ENCODE measurements at regions not wholly inside any gene's neighbourhood (a gene's known extent, or its start where the extent isn't known, plus 50 kb on each side); places are given as distances from the start of the nearest gene placed in this dataset.

DNA sequence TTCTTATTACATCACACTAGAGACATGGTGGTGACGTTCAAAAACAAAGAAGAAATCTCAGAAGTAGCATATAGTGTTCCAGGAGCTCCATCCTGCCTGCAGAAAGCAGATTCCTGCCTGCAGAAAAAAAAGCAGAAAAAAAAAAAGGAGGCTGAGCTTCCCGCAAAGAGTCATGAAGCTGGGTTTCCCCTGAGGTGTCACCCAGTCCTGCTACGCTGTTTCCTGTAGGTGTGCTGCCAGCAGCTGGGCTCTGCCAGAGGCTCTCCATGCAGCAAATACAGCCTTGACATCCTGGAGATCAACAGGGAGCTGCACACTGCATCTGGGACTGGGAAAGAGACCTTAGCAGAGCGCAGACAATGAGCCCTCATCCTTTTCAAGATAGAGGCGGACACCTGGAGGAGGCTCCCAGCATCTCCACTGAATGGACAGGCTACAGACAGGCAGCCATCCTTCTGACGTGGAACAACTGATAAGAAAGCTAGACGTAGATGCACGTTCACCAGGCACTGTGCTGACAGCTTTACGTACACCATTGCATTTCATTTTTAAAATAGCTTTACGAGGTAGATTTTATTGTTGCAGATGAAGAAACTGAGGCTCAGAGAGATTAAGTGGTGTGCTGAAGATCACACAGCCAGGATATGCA is 350.9 kb downstream of the FOXO1 start:
- ATAC-seq (peak; percentile 44; the same call in 1 of the 3 replicates), DNase-seq (ENCODE audit: low read depth, low spot score) (no peak), FAIRE-seq (no peak)
- ChIA-PET POLR2A (no interaction called here), SMC1A (ENCODE audit: uncharacterized antibody, unreplicated experiment) (interaction anchor here (1.0 kb wide), 1 partner anchor 14 kb away, joined by 3 read pairs; no protein-coding TSS in a partner anchor), RAD21 (ENCODE audit: unreplicated experiment) (no interaction called here), CTCF (interaction anchor here (0.8 kb wide), 1 partner anchor 13 kb away, joined by 3 read pairs; no protein-coding TSS in a partner anchor)
- no peak overlapping the region for H3K4me2 ChIP-seq (ENCODE audit: control insufficient read depth, insufficient read depth)
- H3K4me3 ChIP-seq, result no peak overlapping the region
- in situ Hi-C loops (cut with MboI), result no loop called here
- intact Hi-C loops (cut with micrococcal nuclease; ENCODE audit: unreplicated experiment), result no loop called here
- TF ChIP-seq SP1 (IDR thresholded peaks at IDR 0.05; ENCODE audit: low read depth, low read length) (no peak), ZNF384 (IDR thresholded peaks at IDR 0.05; ENCODE audit: borderline replicate concordance, low read depth, low read length) (peak; percentile 15; the same call in 1 of the 2 replicates)
- TF ChIP-seq, protein P1, sequence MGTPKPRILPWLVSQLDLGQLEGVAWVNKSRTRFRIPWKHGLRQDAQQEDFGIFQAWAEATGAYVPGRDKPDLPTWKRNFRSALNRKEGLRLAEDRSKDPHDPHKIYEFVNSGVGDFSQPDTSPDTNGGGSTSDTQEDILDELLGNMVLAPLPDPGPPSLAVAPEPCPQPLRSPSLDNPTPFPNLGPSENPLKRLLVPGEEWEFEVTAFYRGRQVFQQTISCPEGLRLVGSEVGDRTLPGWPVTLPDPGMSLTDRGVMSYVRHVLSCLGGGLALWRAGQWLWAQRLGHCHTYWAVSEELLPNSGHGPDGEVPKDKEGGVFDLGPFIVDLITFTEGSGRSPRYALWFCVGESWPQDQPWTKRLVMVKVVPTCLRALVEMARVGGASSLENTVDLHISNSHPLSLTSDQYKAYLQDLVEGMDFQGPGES (IDR thresholded peaks at IDR 0.05), result no peak
- H3K79me2 ChIP-seq (ENCODE audit: control insufficient read depth, insufficient read depth, low read length), result no peaks in the 10 kb centered on the region
- no peaks in the 10 kb centered on the region for H4K20me1 ChIP-seq (ENCODE audit: control insufficient read depth, insufficient read depth)
- no peaks in the 10 kb centered on the region; the same call in 1 of the 2 replicates for H3K4me1 ChIP-seq (ENCODE audit: control insufficient read depth, insufficient read depth, low read length)
- no peaks in the 10 kb centered on the region; a peak in 1 of 4 replicates for H3K27me3 ChIP-seq (replicated peaks in 1 of 2; ENCODE audit: control insufficient read depth in 2 of 2, insufficient read depth in 2 of 2, low read length in 1 of 2)
- WGBS (ENCODE audit: insufficient coverage, insufficient replicate concordance, low lambda C conversion rate, missing lambda C conversion rate), result 53% methylated on average over 10 of the region's 10 CpGs
- no peak overlapping the region for H3K9ac ChIP-seq (ENCODE audit: control insufficient read depth, insufficient read depth, low read length)
- H3K9me3 ChIP-seq (replicated peaks; ENCODE audit: control insufficient read depth, insufficient read depth, low read length), result no peaks in the 10 kb centered on the region
- H3K36me3 ChIP-seq (ENCODE audit: control insufficient read depth in 2 of 2, insufficient read depth in 2 of 2, low read length in 1 of 2), result no peaks in the 10 kb centered on the region
- BruUV-seq (replicated peaks), result no TSS peak
- H3K27ac ChIP-seq (ENCODE audit: control insufficient read depth, insufficient read depth), result no peak overlapping the region
- H2AFZ ChIP-seq (ENCODE audit: control insufficient read depth, low read depth, low read length), result no peak overlapping the region

DNA sequence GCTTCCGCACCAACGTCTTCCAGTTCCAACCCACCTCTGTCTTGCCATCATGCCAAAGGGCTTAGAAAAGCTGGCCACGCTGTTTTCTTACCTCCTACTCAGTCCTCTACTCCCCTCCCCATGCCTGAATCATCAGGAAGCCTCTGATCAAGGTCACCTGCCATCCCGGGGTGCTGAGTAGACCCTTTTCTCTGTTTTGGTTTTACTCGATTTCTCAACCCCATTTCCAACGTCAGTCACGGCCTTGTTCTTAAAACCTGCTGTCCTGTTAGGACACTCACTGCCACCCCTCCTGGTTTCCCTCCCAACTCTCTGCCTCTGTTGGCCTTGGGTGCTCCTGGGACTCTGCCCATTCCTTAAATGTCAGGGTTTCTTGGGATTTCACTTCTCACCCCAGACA is 350.1 kb downstream of the FOXO1 start:
- POLR2A ChIA-PET, result no interaction called here
- in situ Hi-C loops (cut with MboI), result no loop called here
- TF ChIP-seq MYB (IDR thresholded peaks at IDR 0.05; ENCODE audit: borderline replicate concordance, low read depth, low read length) (no peak), EGR1 (IDR thresholded peaks at IDR 0.05; ENCODE audit: borderline replicate concordance in 1 of 2, low read depth in 2 of 2, low read length in 2 of 2) (no peak), NRF1 (conservative IDR thresholded peaks at IDR 0.05; ENCODE audit: low read depth, low read length) (no peak), CHD2 (IDR thresholded peaks at IDR 0.05; ENCODE audit: borderline replicate concordance, low read depth, low read length) (no peak)
- TF ChIP-seq, protein P2, sequence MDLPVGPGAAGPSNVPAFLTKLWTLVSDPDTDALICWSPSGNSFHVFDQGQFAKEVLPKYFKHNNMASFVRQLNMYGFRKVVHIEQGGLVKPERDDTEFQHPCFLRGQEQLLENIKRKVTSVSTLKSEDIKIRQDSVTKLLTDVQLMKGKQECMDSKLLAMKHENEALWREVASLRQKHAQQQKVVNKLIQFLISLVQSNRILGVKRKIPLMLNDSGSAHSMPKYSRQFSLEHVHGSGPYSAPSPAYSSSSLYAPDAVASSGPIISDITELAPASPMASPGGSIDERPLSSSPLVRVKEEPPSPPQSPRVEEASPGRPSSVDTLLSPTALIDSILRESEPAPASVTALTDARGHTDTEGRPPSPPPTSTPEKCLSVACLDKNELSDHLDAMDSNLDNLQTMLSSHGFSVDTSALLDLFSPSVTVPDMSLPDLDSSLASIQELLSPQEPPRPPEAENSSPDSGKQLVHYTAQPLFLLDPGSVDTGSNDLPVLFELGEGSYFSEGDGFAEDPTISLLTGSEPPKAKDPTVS (IDR thresholded peaks at IDR 0.05; ENCODE audit: low read depth, low read length), result no peak
- TF ChIP-seq, protein P3, sequence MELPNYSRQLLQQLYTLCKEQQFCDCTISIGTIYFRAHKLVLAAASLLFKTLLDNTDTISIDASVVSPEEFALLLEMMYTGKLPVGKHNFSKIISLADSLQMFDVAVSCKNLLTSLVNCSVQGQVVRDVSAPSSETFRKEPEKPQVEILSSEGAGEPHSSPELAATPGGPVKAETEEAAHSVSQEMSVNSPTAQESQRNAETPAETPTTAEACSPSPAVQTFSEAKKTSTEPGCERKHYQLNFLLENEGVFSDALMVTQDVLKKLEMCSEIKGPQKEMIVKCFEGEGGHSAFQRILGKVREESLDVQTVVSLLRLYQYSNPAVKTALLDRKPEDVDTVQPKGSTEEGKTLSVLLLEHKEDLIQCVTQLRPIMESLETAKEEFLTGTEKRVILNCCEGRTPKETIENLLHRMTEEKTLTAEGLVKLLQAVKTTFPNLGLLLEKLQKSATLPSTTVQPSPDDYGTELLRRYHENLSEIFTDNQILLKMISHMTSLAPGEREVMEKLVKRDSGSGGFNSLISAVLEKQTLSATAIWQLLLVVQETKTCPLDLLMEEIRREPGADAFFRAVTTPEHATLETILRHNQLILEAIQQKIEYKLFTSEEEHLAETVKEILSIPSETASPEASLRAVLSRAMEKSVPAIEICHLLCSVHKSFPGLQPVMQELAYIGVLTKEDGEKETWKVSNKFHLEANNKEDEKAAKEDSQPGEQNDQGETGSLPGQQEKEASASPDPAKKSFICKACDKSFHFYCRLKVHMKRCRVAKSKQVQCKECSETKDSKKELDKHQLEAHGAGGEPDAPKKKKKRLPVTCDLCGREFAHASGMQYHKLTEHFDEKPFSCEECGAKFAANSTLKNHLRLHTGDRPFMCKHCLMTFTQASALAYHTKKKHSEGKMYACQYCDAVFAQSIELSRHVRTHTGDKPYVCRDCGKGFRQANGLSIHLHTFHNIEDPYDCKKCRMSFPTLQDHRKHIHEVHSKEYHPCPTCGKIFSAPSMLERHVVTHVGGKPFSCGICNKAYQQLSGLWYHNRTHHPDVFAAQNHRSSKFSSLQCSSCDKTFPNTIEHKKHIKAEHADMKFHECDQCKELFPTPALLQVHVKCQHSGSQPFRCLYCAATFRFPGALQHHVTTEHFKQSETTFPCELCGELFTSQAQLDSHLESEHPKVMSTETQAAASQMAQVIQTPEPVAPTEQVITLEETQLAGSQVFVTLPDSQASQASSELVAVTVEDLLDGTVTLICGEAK (IDR thresholded peaks at IDR 0.05; ENCODE audit: borderline replicate concordance), result no peak

More for the DNA sequence above, 350.1 kb downstream of the FOXO1 start:
- ChIA-PET CTCF (no interaction called here), SMC1A (ENCODE audit: uncharacterized antibody, unreplicated experiment) (interaction anchor here (1.0 kb wide), 1 partner anchor 13 kb away, joined by 3 read pairs; no protein-coding TSS in a partner anchor), RAD21 (ENCODE audit: unreplicated experiment) (no interaction called here)
- Histone ChIP-seq H2AFZ (ENCODE audit: control insufficient read depth, low read depth, low read length) (no peak overlapping the region), H3K27me3 (replicated peaks in 1 of 2; ENCODE audit: control insufficient read depth in 2 of 2, insufficient read depth in 2 of 2, low read length in 1 of 2) (no peaks in the 10 kb centered on the region; a peak in 1 of 4 replicates), H3K4me3 (no peak overlapping the region), H3K9me3 (replicated peaks; ENCODE audit: control insufficient read depth, insufficient read depth, low read length) (no peaks in the 10 kb centered on the region), H3K36me3 (ENCODE audit: control insufficient read depth in 2 of 2, insufficient read depth in 2 of 2, low read length in 1 of 2) (no peaks in the 10 kb centered on the region), H3K79me2 (ENCODE audit: control insufficient read depth, insufficient read depth, low read length) (no peaks in the 10 kb centered on the region), H3K4me1 (ENCODE audit: control insufficient read depth, insufficient read depth, low read length) (no peaks in the 10 kb centered on the region; the same call in 1 of the 2 replicates), H3K9ac (ENCODE audit: control insufficient read depth, insufficient read depth, low read length) (no peak overlapping the region), H3K4me2 (ENCODE audit: control insufficient read depth, insufficient read depth) (no peak overlapping the region), H4K20me1 (ENCODE audit: control insufficient read depth, insufficient read depth) (no peaks in the 10 kb centered on the region), H3K27ac (ENCODE audit: control insufficient read depth, insufficient read depth) (no peak overlapping the region)
- BruUV-seq (replicated peaks), result no TSS peak
- no peak for FAIRE-seq
- intact Hi-C loops (cut with micrococcal nuclease; ENCODE audit: unreplicated experiment), result no loop called here
- DNase-seq (ENCODE audit: low read depth, low spot score), result no peak
- WGBS (ENCODE audit: insufficient coverage, insufficient replicate concordance, low lambda C conversion rate, missing lambda C conversion rate), result 36% methylated on average over 7 of the region's 7 CpGs
- no peak for ATAC-seq
